ENCODE measurements at regions not wholly inside any gene's neighbourhood (a gene's known extent, or its start where the extent isn't known, plus 50 kb on each side); places are given as distances from the start of the nearest gene placed in this dataset.

DNA sequence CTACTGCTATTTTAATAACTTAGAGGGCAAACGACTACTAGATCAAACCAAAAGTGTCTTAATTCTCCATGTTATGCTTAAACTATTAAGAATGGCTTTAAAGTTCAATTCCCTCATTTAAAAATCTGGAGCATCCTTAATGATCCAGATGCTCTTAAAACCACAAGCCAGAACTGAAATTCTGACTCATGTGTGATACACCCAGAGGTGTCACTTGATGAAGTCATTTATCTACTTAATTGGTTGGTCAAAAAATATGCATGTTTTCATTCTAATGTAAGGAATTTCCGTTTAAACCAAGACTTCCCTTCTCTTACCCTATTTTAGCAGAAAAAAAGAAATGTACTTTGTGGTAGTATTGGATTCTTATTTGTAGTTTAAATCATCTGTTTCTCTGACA, 1261.2 kb upstream of the B3GALT2 start:
- Histone ChIP-seq H3K36me3 (ENCODE audit: insufficient read depth, low read length) (no peaks in the 10 kb centered on the region), H3K9me3 (ENCODE audit: low read length) (no peaks in the 10 kb centered on the region), H3K9me2 (ENCODE audit: insufficient read depth, low read length) (no peaks in the 10 kb centered on the region), H3K4me3 (ENCODE audit: low read depth, low read length, poor library complexity, severe bottlenecking) (no peak overlapping the region), H3K27ac (ENCODE audit: low read depth, low read length, poor library complexity, severe bottlenecking) (no peak overlapping the region), H3K4me2 (ENCODE audit: low read length) (no peak overlapping the region), H2AFZ (ENCODE audit: low read length) (no peak overlapping the region), H4K20me1 (ENCODE audit: insufficient read depth, low read length) (no peaks in the 10 kb centered on the region), H3K4me1 (ENCODE audit: insufficient read depth, low read length, poor library complexity, severe bottlenecking) (no peaks in the 10 kb centered on the region), H3K79me2 (ENCODE audit: insufficient read depth, low read depth, low read length) (no peaks in the 10 kb centered on the region)
- CTCF ChIA-PET (ENCODE audit: unreplicated experiment): no interaction called here
- TF ChIP-seq, protein P1, sequence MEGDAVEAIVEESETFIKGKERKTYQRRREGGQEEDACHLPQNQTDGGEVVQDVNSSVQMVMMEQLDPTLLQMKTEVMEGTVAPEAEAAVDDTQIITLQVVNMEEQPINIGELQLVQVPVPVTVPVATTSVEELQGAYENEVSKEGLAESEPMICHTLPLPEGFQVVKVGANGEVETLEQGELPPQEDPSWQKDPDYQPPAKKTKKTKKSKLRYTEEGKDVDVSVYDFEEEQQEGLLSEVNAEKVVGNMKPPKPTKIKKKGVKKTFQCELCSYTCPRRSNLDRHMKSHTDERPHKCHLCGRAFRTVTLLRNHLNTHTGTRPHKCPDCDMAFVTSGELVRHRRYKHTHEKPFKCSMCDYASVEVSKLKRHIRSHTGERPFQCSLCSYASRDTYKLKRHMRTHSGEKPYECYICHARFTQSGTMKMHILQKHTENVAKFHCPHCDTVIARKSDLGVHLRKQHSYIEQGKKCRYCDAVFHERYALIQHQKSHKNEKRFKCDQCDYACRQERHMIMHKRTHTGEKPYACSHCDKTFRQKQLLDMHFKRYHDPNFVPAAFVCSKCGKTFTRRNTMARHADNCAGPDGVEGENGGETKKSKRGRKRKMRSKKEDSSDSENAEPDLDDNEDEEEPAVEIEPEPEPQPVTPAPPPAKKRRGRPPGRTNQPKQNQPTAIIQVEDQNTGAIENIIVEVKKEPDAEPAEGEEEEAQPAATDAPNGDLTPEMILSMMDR (conservative IDR thresholded peaks at IDR 0.05; ENCODE audit: low read length): no peak
- no peak for TF ChIP-seq EZH2phosphoT487 (IDR thresholded peaks at IDR 0.05; ENCODE audit: borderline replicate concordance, low read depth, low read length)
- DNase-seq (ENCODE audit: low spot score): no peak
- BruUV-seq (replicated peaks): no TSS peak
- intact Hi-C loops (cut with micrococcal nuclease; ENCODE audit: unreplicated experiment): no loop called here
- POLR2A ChIA-PET: no interaction called here

DNA sequence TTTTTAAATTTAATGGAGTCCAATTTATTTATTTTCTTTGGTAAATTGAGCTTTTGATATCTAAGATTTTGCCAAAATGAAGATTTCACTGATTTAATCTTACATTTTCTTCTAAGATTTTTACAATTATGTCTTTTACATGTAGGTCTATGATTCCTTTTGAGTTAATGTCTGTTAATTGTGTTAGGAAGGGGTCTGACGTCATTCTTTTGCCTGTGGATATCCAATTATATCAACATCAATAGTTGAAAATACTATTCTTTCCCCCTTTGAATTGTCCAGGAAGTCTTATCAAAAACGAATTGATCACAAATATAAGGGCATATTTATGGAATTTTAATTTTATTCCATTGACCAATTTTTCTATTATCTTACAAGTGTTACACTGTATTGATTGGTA, 1258.8 kb upstream of the B3GALT2 start:
- H3K4me1 ChIP-seq (ENCODE audit: insufficient read depth, low read length, poor library complexity, severe bottlenecking): no peaks in the 10 kb centered on the region
- H3K36me3 ChIP-seq (ENCODE audit: insufficient read depth, low read length): no peaks in the 10 kb centered on the region
- H2AFZ ChIP-seq (ENCODE audit: low read length): no peak overlapping the region
- CTCF ChIA-PET (ENCODE audit: unreplicated experiment): no interaction called here
- H3K9me2 ChIP-seq (ENCODE audit: insufficient read depth, low read length): no peaks in the 10 kb centered on the region
- no peaks in the 10 kb centered on the region for H3K79me2 ChIP-seq (ENCODE audit: insufficient read depth, low read depth, low read length)
- H3K27ac ChIP-seq (ENCODE audit: low read depth, low read length, poor library complexity, severe bottlenecking): no peak overlapping the region
- no peak overlapping the region for H3K4me2 ChIP-seq (ENCODE audit: low read length)
- POLR2A ChIA-PET: interaction anchor here (0.8 kb wide), 1 partner anchor 1440 kb away, joined by 4 read pairs; no protein-coding TSS in a partner anchor
- TF ChIP-seq, protein P1 (conservative IDR thresholded peaks at IDR 0.05; ENCODE audit: low read length): no peak
- TF ChIP-seq EZH2phosphoT487 (IDR thresholded peaks at IDR 0.05; ENCODE audit: borderline replicate concordance, low read depth, low read length): no peak
- H3K9me3 ChIP-seq (ENCODE audit: low read length): no peaks in the 10 kb centered on the region
- no peak for DNase-seq (ENCODE audit: low spot score)
- no TSS peak for BruUV-seq (replicated peaks)
- H4K20me1 ChIP-seq (ENCODE audit: insufficient read depth, low read length): no peaks in the 10 kb centered on the region
- H3K4me3 ChIP-seq (ENCODE audit: low read depth, low read length, poor library complexity, severe bottlenecking): no peak overlapping the region
- intact Hi-C loops (cut with micrococcal nuclease; ENCODE audit: unreplicated experiment): no loop called here

DNA sequence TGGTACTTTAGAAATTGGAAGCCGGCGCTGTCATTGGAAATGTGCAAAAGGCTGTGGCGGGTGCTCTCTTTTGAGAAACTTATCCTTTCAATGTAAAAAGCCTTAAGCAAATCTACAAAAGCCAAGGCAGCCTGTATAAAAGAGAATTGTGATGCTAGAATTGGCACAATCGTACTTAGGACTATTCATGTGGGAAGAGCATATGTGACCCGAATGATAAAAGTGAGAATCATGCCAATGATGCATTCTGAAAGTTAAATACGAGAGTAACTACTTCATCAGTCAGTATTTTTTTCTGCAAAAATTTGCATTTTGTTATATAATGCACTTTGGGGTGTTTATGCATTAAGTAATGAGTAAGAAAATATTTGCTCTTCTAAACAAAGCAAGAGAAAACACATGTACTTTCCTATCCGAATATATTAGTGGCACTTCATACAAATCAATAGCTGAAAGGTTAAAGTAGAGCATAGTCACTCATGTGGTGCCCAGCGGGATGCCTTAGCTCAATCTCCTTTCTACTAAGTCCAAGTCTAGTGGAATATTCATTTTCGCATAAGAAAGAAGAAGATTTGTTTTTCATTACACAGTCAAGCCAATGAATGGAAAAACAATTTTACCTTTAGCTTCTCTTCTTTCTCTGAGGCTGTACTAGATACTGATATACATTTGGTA, 1256.6 kb upstream of the B3GALT2 start:
- no peak for TF ChIP-seq EZH2phosphoT487 (IDR thresholded peaks at IDR 0.05; ENCODE audit: borderline replicate concordance, low read depth, low read length)
- TF ChIP-seq, protein P1 (conservative IDR thresholded peaks at IDR 0.05; ENCODE audit: low read length): no peak
- H3K9me2 ChIP-seq (ENCODE audit: insufficient read depth, low read length): no peaks in the 10 kb centered on the region
- H4K20me1 ChIP-seq (ENCODE audit: insufficient read depth, low read length): no peaks in the 10 kb centered on the region
- no peaks in the 10 kb centered on the region for H3K4me1 ChIP-seq (ENCODE audit: insufficient read depth, low read length, poor library complexity, severe bottlenecking)
- DNase-seq (ENCODE audit: low spot score): no peak
- POLR2A ChIA-PET: interaction anchor here (0.6 to 1.0 kb wide), 2 partner anchors 14 to 110 kb away, joined by 3 read pairs; no protein-coding TSS in a partner anchor
- H2AFZ ChIP-seq (ENCODE audit: low read length): no peak overlapping the region
- no TSS peak for BruUV-seq (replicated peaks)
- CTCF ChIA-PET (ENCODE audit: unreplicated experiment): no interaction called here
- no peaks in the 10 kb centered on the region for H3K36me3 ChIP-seq (ENCODE audit: insufficient read depth, low read length)
- no peaks in the 10 kb centered on the region for H3K79me2 ChIP-seq (ENCODE audit: insufficient read depth, low read depth, low read length)
- H3K9me3 ChIP-seq (ENCODE audit: low read length): no peaks in the 10 kb centered on the region
- no peak overlapping the region for H3K4me2 ChIP-seq (ENCODE audit: low read length)
- H3K4me3 ChIP-seq (ENCODE audit: low read depth, low read length, poor library complexity, severe bottlenecking): no peak overlapping the region
- intact Hi-C loops (cut with micrococcal nuclease; ENCODE audit: unreplicated experiment): no loop called here
- H3K27ac ChIP-seq (ENCODE audit: low read depth, low read length, poor library complexity, severe bottlenecking): no peak overlapping the region
